ENCODE measurements at regions not wholly inside any gene's neighbourhood (a gene's known extent, or its start where the extent isn't known, plus 50 kb on each side); places are given as distances from the start of the nearest gene placed in this dataset.

GRCh38 chr12:4859478-4860210, 50.1 kb upstream of the KCNA1 start:
- DNase-seq: no peak
